GM12878 (cell line): ENCODE measurements at regions not wholly inside any gene's neighbourhood (a gene's known extent, or its start where the extent isn't known, plus 50 kb on each side); places are given as distances from the start of the nearest gene placed in this dataset.

Experiments
- ATAC-seq: fragments of 200-7000 bp; cut with Tn5 transposase; 3 replicates; pipeline ENCODE4 v1.9.1; 2020; ENCODE audit warnings: mild to moderate bottlenecking, moderate library complexity
- BruUV-seq: library from RNA; stranded (reverse); fragments of 400-500 nt; replicated peaks from 2 replicates; lab custom pipeline; 2021; lab: Mats Ljungman, UMichigan
- CTCF ChIA-PET: fragments of 300-600 bp; sonication (Branson Sonifier 250); formaldehyde crosslinking; extraction: SDS; loops from one replicate; lab custom pipeline; 2021; ENCODE audit warnings: inconsistent platforms; lab: Yijun Ruan, JAX
- POLR2A ChIA-PET: fragments of 350-600 bp; formaldehyde crosslinking; extraction: SDS; loops from one replicate; lab custom pipeline; 2021; ENCODE audit warnings: inconsistent platforms; lab: Charles Lee
- RAD21 ChIA-PET: fragments of 300-600 bp; sonication (Branson Sonifier 250); formaldehyde crosslinking; loops from one replicate; lab custom pipeline; 2023; ENCODE audit warnings: antibody characterized with exemption; ENCODE audit not compliant: unreplicated experiment; lab: Charles Lee
- SMC1A ChIA-PET: fragments of 300-600 bp; sonication (Branson Sonifier 250); formaldehyde crosslinking; loops from one replicate; lab custom pipeline; 2023; ENCODE audit not compliant: unreplicated experiment, uncharacterized antibody; lab: Charles Lee
- DNase-seq: peaks from one replicate; pipeline ENCODE4 v3.0.0-alpha.2; 2011; ENCODE audit warnings: low read depth, low spot score
- FAIRE-seq: peaks from 3 replicates; lab custom pipeline; 2011; peaks lifted over from hg19 to GRCh38; lab: Jason Lieb, UNC
- H2AFZ ChIP-seq: 2 replicates; pipeline ENCODE4 v1.6.0; 2011; ENCODE audit warnings: low read depth, low read length, control low read depth; ENCODE audit not compliant: control insufficient read depth
- H3K27ac ChIP-seq: 2 replicates; pipeline ENCODE4 v1.5.1; 2011; ENCODE audit warnings: control low read depth; ENCODE audit not compliant: control insufficient read depth, insufficient read depth
- H3K27me3 ChIP-seq, 2 experiments: replicated peaks in 1 of 2; 2 replicates each; pipeline versions ENCODE4 v1.6.0 to v1.6.1; 2011; ENCODE audit warnings: low read length in 1 of 2; ENCODE audit not compliant: control insufficient read depth in 2 of 2, insufficient read depth in 2 of 2
- H3K36me3 ChIP-seq, 2 experiments: 2 replicates each; pipeline ENCODE4 v1.5.1; 2011; ENCODE audit warnings: low read length in 1 of 2; ENCODE audit not compliant: control insufficient read depth in 2 of 2, insufficient read depth in 2 of 2
- H3K4me1 ChIP-seq: 2 replicates; pipeline ENCODE4 v1.6.1; 2011; ENCODE audit warnings: mild to moderate bottlenecking, low read length, moderate library complexity, mixed read lengths; ENCODE audit not compliant: control insufficient read depth, insufficient read depth
- H3K4me2 ChIP-seq: 2 replicates; pipeline ENCODE4 v1.6.0; 2011; ENCODE audit warnings: control low read depth; ENCODE audit not compliant: control insufficient read depth, insufficient read depth
- H3K4me3 ChIP-seq: fragments of 200-600 bp; sonication (generic); 2 replicates; pipeline ENCODE4 v1.5.1; 2016
- H3K79me2 ChIP-seq: 2 replicates; pipeline ENCODE4 v1.6.0; 2011; ENCODE audit warnings: low read length; ENCODE audit not compliant: control insufficient read depth, insufficient read depth
- H3K9ac ChIP-seq: 2 replicates; pipeline ENCODE4 v1.8.0; 2011; ENCODE audit warnings: low read length, control low read depth, mixed read lengths; ENCODE audit not compliant: control insufficient read depth, insufficient read depth
- H3K9me3 ChIP-seq: replicated peaks from 3 replicates; pipeline ENCODE4 v1.5.1; 2011; ENCODE audit warnings: mild to moderate bottlenecking, low read length; ENCODE audit not compliant: control insufficient read depth, insufficient read depth
- H4K20me1 ChIP-seq: 2 replicates; pipeline ENCODE4 v1.6.0; 2011; ENCODE audit not compliant: control insufficient read depth, insufficient read depth
- HDGF ChIP-seq: fragments of 450-650 bp; IDR thresholded peaks from 2 replicates; pipeline ENCODE4 v1.6.1; 2016; ENCODE audit warnings: antibody characterized with exemption
- MXI1 ChIP-seq: fragments of 150-350 bp; IDR thresholded peaks from 2 replicates; pipeline ENCODE4 v1.6.1; 2011; ENCODE audit warnings: low read depth, mild to moderate bottlenecking, inconsistent platforms, low read length, improper control_type of control experiment
- NFYA ChIP-seq: IDR thresholded peaks from 2 replicates; pipeline ENCODE4 v1.6.1; 2011; ENCODE audit warnings: low read depth, mild to moderate bottlenecking, low read length, improper control_type of control experiment, borderline replicate concordance
- POLR2A ChIP-seq: IDR thresholded peaks from 2 replicates; pipeline ENCODE4 v1.6.1; 2011; ENCODE audit warnings: low read depth, mild to moderate bottlenecking, low read length
- RCOR1 ChIP-seq: conservative IDR thresholded peaks from 2 replicates; pipeline ENCODE4 v1.6.1; 2012; ENCODE audit warnings: low read depth, low read length, improper control_type of control experiment
- RUNX3 ChIP-seq: IDR thresholded peaks from 2 replicates; pipeline ENCODE4 v1.6.1; 2012; ENCODE audit warnings: low read length, inconsistent platforms
- STAT1 ChIP-seq: fragments of 450-650 bp; conservative IDR thresholded peaks from 2 replicates; pipeline ENCODE4 v1.6.1; 2014; ENCODE audit warnings: antibody characterized with exemption, mild to moderate bottlenecking
- ZSCAN29 ChIP-seq: fragments of 450-650 bp; IDR thresholded peaks from 2 replicates; pipeline ENCODE4 v1.6.1; 2017; ENCODE audit warnings: mild to moderate bottlenecking, moderate library complexity
- WGBS: methylation state at CpG from one replicate; pipeline ENCODE4 v1.1.6; 2016; ENCODE audit warnings: low lambda C conversion rate; ENCODE audit not compliant: insufficient replicate concordance, insufficient coverage; ENCODE audit errors: missing lambda C conversion rate; 5-methylcytosine and 5-hydroxymethylcytosine counted together
- in situ Hi-C: fragments of 300-500 bp; cut with MboI; formaldehyde crosslinking; loops from 9 replicates; pipeline ENCODE4 v1.14.3; 2018; ENCODE audit warnings: mixed read lengths
- intact Hi-C: fragments of 100-400 bp; cut with micrococcal nuclease; formaldehyde crosslinking; loops from one replicate; pipeline ENCODE4 v1.14.2; 2022; ENCODE audit not compliant: unreplicated experiment
- TF ChIP-seq, protein P1 (sequence below): fragments of 450-650 bp; conservative IDR thresholded peaks from 2 replicates; pipeline ENCODE4 v1.6.1; 2017; ENCODE audit warnings: mild to moderate bottlenecking, moderate library complexity
- TF ChIP-seq, protein P2 (sequence below): IDR thresholded peaks from 2 replicates; pipeline ENCODE4 v1.6.1; 2012; ENCODE audit warnings: improper control_type of control experiment, low read depth, low read length; ENCODE audit not compliant: insufficient replicate concordance
- TF ChIP-seq, protein P3 (sequence below): fragments of 450-650 bp; IDR thresholded peaks from 2 replicates; pipeline ENCODE4 v1.6.1; 2014; ENCODE audit warnings: mild to moderate bottlenecking

DNA sequence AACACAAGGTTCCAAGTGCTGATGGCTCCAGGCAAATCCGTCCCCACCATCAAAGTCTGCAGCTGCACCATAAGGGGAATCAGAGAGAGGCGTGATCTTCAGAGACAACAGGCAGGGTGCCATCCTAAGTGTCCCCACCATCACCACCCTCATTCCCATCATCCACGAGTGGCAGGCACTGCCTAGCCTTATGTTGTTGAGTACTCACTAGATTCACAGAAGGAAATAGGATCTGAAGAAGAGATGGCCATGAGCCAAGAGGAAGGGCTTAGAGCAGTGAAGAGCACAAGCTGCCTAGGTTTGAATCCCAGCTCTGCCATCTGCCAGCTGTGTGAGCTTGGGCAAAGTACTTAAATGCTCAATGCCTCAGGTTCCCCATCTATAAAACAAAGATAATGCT, 207.3 kb upstream of the CSF3R start:
- intact Hi-C loops = no loop called here
- TF ChIP-seq POLR2A = no peak
- SMC1A ChIA-PET = no interaction called here
- Histone ChIP-seq H3K79me2 (no peaks in the 10 kb centered on the region), H3K27ac (no peak overlapping the region), H4K20me1 (no peaks in the 10 kb centered on the region), H2AFZ (no peak overlapping the region), H3K4me2 (no peak overlapping the region), H3K4me3 (no peak overlapping the region), H3K9ac (no peak overlapping the region), H3K27me3 (peaks cover 2 to 3% of the 10 kb centered on the region in 2 experiments; a peak in 3 of 4 replicates), H3K4me1 (no peaks in the 10 kb centered on the region), H3K9me3 (no peaks in the 10 kb centered on the region), H3K36me3 (no peaks in the 10 kb centered on the region)
- in situ Hi-C loops = no loop called here
- DNase-seq (no peak), ATAC-seq (no peak), FAIRE-seq (no peak)
- WGBS = 20% methylated on average over 3 of the region's 3 CpGs
- RAD21 ChIA-PET = no interaction called here
- CTCF ChIA-PET = no interaction called here
- POLR2A ChIA-PET = no interaction called here
- BruUV-seq = no TSS peak

DNA sequence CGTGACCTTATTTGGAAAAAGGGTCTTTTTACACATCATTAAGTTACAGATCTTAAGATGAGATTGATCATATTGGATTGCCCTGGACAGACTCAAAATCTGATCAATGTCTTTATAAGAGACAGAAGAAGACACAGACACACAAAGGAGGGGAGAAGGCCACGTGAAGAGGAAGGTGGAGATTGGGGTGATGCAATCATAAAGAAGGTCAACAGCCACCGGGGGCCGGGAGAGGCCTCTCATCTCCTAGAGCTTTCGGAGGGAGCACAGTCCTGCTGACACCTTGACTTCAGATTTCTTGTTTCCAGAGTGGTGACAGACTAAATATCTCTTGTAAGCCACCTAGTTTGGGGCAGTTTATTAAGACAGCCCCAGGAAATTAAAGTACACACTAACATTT, 204.6 kb upstream of the CSF3R start:
- BruUV-seq = no TSS peak
- intact Hi-C loops = no loop called here
- in situ Hi-C loops = no loop called here
- Histone ChIP-seq H3K4me2 (no peak overlapping the region), H3K27ac (no peak overlapping the region), H3K36me3 (no peaks in the 10 kb centered on the region), H2AFZ (no peak overlapping the region), H3K27me3 (no peaks in the 10 kb centered on the region; a peak in 3 of 4 replicates), H4K20me1 (no peaks in the 10 kb centered on the region), H3K79me2 (no peaks in the 10 kb centered on the region), H3K9ac (no peak overlapping the region), H3K4me1 (no peaks in the 10 kb centered on the region), H3K4me3 (no peak overlapping the region), H3K9me3 (no peaks in the 10 kb centered on the region)
- ChIA-PET POLR2A (no interaction called here), SMC1A (no interaction called here), RAD21 (no interaction called here), CTCF (no interaction called here)
- ATAC-seq = no peak
- DNase-seq = no peak
- 14% methylated on average over 5 of the region's 5 CpGs for WGBS
- no peak for FAIRE-seq
- TF ChIP-seq, protein P1, sequence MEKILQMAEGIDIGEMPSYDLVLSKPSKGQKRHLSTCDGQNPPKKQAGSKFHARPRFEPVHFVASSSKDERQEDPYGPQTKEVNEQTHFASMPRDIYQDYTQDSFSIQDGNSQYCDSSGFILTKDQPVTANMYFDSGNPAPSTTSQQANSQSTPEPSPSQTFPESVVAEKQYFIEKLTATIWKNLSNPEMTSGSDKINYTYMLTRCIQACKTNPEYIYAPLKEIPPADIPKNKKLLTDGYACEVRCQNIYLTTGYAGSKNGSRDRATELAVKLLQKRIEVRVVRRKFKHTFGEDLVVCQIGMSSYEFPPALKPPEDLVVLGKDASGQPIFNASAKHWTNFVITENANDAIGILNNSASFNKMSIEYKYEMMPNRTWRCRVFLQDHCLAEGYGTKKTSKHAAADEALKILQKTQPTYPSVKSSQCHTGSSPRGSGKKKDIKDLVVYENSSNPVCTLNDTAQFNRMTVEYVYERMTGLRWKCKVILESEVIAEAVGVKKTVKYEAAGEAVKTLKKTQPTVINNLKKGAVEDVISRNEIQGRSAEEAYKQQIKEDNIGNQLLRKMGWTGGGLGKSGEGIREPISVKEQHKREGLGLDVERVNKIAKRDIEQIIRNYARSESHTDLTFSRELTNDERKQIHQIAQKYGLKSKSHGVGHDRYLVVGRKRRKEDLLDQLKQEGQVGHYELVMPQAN = no peak
- TF ChIP-seq HDGF (no peak), RCOR1 (no peak), STAT1 (no peak), ZSCAN29 (no peak), MXI1 (no peak), RUNX3 (no peak), NFYA (no peak)
- TF ChIP-seq, protein P2, sequence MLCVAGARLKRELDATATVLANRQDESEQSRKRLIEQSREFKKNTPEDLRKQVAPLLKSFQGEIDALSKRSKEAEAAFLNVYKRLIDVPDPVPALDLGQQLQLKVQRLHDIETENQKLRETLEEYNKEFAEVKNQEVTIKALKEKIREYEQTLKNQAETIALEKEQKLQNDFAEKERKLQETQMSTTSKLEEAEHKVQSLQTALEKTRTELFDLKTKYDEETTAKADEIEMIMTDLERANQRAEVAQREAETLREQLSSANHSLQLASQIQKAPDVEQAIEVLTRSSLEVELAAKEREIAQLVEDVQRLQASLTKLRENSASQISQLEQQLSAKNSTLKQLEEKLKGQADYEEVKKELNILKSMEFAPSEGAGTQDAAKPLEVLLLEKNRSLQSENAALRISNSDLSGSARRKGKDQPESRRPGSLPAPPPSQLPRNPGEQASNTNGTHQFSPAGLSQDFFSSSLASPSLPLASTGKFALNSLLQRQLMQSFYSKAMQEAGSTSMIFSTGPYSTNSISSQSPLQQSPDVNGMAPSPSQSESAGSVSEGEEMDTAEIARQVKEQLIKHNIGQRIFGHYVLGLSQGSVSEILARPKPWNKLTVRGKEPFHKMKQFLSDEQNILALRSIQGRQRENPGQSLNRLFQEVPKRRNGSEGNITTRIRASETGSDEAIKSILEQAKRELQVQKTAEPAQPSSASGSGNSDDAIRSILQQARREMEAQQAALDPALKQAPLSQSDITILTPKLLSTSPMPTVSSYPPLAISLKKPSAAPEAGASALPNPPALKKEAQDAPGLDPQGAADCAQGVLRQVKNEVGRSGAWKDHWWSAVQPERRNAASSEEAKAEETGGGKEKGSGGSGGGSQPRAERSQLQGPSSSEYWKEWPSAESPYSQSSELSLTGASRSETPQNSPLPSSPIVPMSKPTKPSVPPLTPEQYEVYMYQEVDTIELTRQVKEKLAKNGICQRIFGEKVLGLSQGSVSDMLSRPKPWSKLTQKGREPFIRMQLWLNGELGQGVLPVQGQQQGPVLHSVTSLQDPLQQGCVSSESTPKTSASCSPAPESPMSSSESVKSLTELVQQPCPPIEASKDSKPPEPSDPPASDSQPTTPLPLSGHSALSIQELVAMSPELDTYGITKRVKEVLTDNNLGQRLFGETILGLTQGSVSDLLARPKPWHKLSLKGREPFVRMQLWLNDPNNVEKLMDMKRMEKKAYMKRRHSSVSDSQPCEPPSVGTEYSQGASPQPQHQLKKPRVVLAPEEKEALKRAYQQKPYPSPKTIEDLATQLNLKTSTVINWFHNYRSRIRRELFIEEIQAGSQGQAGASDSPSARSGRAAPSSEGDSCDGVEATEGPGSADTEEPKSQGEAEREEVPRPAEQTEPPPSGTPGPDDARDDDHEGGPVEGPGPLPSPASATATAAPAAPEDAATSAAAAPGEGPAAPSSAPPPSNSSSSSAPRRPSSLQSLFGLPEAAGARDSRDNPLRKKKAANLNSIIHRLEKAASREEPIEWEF = no peak
- TF ChIP-seq, protein P3, sequence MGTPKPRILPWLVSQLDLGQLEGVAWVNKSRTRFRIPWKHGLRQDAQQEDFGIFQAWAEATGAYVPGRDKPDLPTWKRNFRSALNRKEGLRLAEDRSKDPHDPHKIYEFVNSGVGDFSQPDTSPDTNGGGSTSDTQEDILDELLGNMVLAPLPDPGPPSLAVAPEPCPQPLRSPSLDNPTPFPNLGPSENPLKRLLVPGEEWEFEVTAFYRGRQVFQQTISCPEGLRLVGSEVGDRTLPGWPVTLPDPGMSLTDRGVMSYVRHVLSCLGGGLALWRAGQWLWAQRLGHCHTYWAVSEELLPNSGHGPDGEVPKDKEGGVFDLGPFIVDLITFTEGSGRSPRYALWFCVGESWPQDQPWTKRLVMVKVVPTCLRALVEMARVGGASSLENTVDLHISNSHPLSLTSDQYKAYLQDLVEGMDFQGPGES = no peak
